Panc1 (cell line): ENCODE measurements at regions not wholly inside any gene's neighbourhood (a gene's known extent, or its start where the extent isn't known, plus 50 kb on each side); places are given as distances from the start of the nearest gene placed in this dataset.

ENCODE experiments used
- CTCF ChIP-seq: fragments of 450-650 bp; IDR thresholded peaks from 2 replicates; pipeline ENCODE4 v1.5.1; 2017; ENCODE audit warnings: mild to moderate bottlenecking
- POLR2AphosphoS5 ChIP-seq: IDR thresholded peaks from 2 replicates; pipeline ENCODE4 v1.6.1; 2012; ENCODE audit warnings: mild to moderate bottlenecking, low read depth, low read length, moderate library complexity
- REST ChIP-seq, 2 experiments: IDR thresholded peaks; 2 replicates each; pipeline ENCODE4 v1.6.1; 2011 to 2012; ENCODE audit warnings: low read depth in 2 of 2, control low read depth in 1 of 2, low read length in 1 of 2, mild to moderate bottlenecking in 1 of 2, moderate library complexity in 1 of 2; ENCODE audit not compliant: insufficient read depth in 1 of 2
- SIN3A ChIP-seq: IDR thresholded peaks from 2 replicates; pipeline ENCODE4 v1.6.1; 2012; ENCODE audit warnings: low read depth, mild to moderate bottlenecking, low read length, moderate library complexity, borderline replicate concordance; ENCODE audit not compliant: insufficient read depth

DNA sequence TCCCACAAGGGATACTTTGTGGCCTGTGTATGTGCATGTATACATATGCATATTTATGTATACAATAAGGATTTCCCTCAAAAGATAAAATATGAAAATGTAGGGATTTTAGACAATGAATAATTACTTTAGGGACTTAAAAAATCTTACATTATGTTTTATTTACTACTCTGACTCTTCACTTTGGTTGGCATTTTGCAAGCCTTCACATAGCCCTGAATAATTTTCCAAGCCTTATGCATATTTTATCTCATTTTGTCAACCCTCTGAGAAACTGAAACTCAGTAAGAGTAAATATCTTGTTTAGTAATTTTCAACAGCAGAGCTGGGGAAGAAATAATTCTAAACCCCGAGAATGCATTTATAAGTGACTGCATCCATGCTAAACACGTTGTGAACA is 153.0 kb upstream of the SLC24A2 start:
- TF ChIP-seq SIN3A (no peak), CTCF (no peak), POLR2AphosphoS5 (no peak), REST (IDR thresholded peaks at IDR 0.05; ENCODE audit: insufficient read depth in 1 of 2, low read depth in 2 of 2, low read length in 1 of 2) (no peak)
